Hepatocyte (in vitro differentiated cells): ENCODE measurements at regions not wholly inside any gene's neighbourhood (a gene's known extent, or its start where the extent isn't known, plus 50 kb on each side); places are given as distances from the start of the nearest gene placed in this dataset.

Experiments
- EZH2phosphoT487 ChIP-seq: fragments of 200-600 bp; sonication (generic); IDR thresholded peaks from one replicate; pipeline ENCODE4 v1.6.1; 2018; ENCODE audit warnings: antibody characterized with exemption, mild to moderate bottlenecking, low read depth, moderate library complexity; ENCODE audit not compliant: unreplicated experiment, severe bottlenecking
- TF ChIP-seq, protein P1 (sequence below): fragments of 200-600 bp; sonication (generic); IDR thresholded peaks from 2 replicates; pipeline ENCODE4 v1.5.1; 2016; ENCODE audit warnings: antibody characterized with exemption, mild to moderate bottlenecking; ENCODE audit not compliant: poor library complexity

DNA sequence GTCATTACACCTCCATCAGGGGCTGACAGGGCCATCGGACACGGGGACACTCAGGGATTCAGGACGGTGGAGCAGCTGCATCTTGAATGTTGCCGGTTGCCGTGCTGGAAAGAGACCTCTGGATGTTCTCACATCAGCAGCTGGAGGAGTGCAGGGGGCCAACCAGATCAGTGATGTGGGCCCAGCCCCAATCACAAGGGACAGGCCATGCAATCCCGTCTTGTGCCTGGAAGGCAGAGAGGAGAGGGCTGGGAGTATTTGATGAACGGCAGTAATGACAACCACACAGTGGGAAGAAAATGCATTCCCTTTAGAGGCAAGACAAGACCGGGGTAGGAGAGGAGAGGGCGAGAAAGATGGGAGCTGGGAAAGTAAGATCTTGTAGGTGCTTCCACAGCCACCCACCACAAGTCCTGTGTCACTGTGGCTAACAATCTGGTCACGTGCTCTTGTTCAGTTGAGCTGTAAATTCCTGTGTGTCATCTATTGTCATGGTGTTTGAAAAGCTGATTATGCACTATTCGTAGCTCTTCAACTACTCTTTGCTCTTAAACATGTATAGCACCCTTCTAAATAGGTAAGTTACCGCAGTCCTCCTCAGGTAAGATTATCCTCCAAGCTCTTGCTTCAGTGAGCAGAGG, 85.9 kb upstream of the LEP start:
- TF ChIP-seq EZH2phosphoT487, result no peak
- TF ChIP-seq, protein P1, sequence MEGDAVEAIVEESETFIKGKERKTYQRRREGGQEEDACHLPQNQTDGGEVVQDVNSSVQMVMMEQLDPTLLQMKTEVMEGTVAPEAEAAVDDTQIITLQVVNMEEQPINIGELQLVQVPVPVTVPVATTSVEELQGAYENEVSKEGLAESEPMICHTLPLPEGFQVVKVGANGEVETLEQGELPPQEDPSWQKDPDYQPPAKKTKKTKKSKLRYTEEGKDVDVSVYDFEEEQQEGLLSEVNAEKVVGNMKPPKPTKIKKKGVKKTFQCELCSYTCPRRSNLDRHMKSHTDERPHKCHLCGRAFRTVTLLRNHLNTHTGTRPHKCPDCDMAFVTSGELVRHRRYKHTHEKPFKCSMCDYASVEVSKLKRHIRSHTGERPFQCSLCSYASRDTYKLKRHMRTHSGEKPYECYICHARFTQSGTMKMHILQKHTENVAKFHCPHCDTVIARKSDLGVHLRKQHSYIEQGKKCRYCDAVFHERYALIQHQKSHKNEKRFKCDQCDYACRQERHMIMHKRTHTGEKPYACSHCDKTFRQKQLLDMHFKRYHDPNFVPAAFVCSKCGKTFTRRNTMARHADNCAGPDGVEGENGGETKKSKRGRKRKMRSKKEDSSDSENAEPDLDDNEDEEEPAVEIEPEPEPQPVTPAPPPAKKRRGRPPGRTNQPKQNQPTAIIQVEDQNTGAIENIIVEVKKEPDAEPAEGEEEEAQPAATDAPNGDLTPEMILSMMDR, result no peak
